HEK293T (cell line): ENCODE measurements at regions not wholly inside any gene's neighbourhood (a gene's known extent, or its start where the extent isn't known, plus 50 kb on each side); places are given as distances from the start of the nearest gene placed in this dataset.
"Not testable (repeated sequence)": the region's sequence is repeated elsewhere in the genome, so short reads cannot be mapped to it uniquely, and the experiment has no call there.

Source experiments
- BHLHE40 ChIP-seq: fragments of 450-650 bp; IDR thresholded peaks from 2 replicates; pipeline ENCODE4 v1.6.1; 2016; ENCODE audit warnings: mild to moderate bottlenecking, moderate library complexity, borderline replicate concordance
- ELF4 ChIP-seq: fragments of 450-650 bp; IDR thresholded peaks from 2 replicates; pipeline ENCODE4 v1.6.1; 2017; ENCODE audit warnings: antibody characterized with exemption
- FOXA1 ChIP-seq: fragments of 450-650 bp; IDR thresholded peaks from 2 replicates; pipeline ENCODE4 v1.6.1; 2016; ENCODE audit warnings: mild to moderate bottlenecking
- NFRKB ChIP-seq: fragments of 450-650 bp; IDR thresholded peaks from 2 replicates; pipeline ENCODE4 v1.6.1; 2016; ENCODE audit warnings: mild to moderate bottlenecking, moderate library complexity
- SUZ12 ChIP-seq: fragments of 450-650 bp; IDR thresholded peaks from 2 replicates; pipeline ENCODE4 v1.6.1; 2016; ENCODE audit warnings: mild to moderate bottlenecking

GRCh38 chr1:111048253-111048652 is 84.5 kb upstream of the LRIF1 start:
- TF ChIP-seq ELF4, SUZ12, BHLHE40, NFRKB, FOXA1: not testable (repeated sequence)
